ENCODE measurements at regions not wholly inside any gene's neighbourhood (a gene's known extent, or its start where the extent isn't known, plus 50 kb on each side); places are given as distances from the start of the nearest gene placed in this dataset.

DNA sequence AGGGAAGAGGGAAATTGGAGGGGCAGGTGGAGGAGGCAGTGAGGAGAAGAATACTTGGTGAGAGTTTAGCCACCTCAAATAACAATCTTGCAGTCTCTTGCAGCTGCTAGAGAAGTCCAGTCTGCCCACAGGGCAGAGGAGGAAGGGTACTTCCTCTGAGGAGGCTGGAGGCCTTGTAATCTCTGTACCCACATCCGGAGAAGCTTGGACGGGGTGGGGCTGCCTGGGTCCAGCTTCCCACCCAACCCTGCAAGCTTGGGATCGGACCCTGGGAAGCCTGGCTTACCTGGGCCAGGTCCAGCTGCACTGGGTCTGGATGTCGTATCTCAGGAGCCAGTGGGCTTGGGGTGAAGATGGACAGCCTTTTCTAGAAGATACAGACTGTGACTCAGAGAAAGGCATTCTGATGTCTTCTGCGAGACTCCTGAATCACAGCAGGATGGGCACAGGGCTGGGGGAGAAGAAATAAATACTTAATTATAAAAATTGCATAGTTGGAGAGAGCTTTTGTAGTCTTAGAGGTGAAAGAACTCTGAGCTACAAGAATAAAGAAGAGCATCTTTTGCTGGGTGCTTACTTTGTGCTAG, 111.8 kb upstream of the JUN start:
- ATAC-seq, result peak; percentile 71
- no peaks in the 10 kb centered on the region for H3K27me3 ChIP-seq
- H3K27ac ChIP-seq, result peak overlapping the region; percentile 73
- intact Hi-C loops (cut with DNase I), result no loop called here
- peaks cover 77% of the 10 kb centered on the region for H3K4me1 ChIP-seq
- H3K36me3 ChIP-seq, result no peaks in the 10 kb centered on the region
- TF ChIP-seq, protein P1, sequence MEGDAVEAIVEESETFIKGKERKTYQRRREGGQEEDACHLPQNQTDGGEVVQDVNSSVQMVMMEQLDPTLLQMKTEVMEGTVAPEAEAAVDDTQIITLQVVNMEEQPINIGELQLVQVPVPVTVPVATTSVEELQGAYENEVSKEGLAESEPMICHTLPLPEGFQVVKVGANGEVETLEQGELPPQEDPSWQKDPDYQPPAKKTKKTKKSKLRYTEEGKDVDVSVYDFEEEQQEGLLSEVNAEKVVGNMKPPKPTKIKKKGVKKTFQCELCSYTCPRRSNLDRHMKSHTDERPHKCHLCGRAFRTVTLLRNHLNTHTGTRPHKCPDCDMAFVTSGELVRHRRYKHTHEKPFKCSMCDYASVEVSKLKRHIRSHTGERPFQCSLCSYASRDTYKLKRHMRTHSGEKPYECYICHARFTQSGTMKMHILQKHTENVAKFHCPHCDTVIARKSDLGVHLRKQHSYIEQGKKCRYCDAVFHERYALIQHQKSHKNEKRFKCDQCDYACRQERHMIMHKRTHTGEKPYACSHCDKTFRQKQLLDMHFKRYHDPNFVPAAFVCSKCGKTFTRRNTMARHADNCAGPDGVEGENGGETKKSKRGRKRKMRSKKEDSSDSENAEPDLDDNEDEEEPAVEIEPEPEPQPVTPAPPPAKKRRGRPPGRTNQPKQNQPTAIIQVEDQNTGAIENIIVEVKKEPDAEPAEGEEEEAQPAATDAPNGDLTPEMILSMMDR (IDR thresholded peaks at IDR 0.05), result no peak
- no peak for DNase-seq
- no peaks in the 10 kb centered on the region for H3K9me3 ChIP-seq
- no peak overlapping the region for H3K4me3 ChIP-seq

DNA sequence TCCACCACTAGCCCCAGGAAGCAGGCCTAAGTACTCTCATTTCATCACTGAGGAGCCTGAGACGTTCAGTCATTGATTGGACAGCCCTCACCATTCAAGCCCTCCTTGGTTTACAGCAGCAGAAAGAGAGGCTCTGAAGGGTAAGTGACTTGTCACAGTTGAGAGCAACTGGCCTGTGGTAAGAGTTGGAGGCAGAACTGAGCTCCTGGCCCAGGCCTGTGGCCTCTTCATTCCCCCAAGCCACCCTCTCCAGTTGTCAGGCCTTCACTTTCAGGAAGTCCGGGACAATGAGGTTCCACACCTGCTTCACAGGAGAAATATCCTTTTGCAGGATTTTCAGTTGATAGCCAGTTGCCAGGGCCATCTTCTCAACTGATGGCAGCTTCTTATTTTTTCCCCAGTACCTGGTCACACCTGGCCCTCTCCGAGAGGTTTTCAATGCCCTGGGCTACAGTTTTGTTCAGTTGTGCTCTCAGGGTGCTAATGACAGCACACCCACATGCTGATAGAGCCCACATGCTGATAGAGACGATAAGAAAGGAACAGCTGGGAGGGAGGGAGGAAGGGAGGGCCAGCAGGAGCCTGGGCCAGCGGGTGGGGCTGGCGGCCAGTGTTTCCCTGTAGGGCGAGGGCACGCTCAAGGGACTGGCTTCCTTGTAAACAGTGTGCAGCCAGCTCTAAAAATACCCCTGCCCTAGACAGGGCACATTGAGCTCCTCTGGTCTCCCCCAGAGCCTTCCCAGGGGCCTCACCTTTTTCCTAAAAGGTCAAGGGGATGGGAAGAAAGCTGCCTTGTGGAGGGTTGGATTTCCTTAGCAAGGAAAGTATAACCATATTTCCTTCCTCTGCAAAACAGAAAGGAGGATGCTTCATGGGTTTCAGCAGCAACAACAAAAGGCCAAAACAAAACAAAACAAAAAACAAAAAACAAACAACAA, 112.7 kb upstream of the JUN start:
- ATAC-seq (peak; percentile 85), DNase-seq (peak; percentile 79)
- Histone ChIP-seq H3K36me3 (no peaks in the 10 kb centered on the region), H3K4me3 (no peak overlapping the region), H3K9me3 (no peaks in the 10 kb centered on the region), H3K4me1 (peaks cover 85% of the 10 kb centered on the region), H3K27me3 (no peaks in the 10 kb centered on the region), H3K27ac (peak overlapping the region; percentile 73)
- intact Hi-C loops (cut with DNase I), result no loop called here
- TF ChIP-seq, protein P1 (IDR thresholded peaks at IDR 0.05), result no peak

- H3K27me3 ChIP-seq, result no peaks in the 10 kb centered on the region
- no peak overlapping the region for H3K4me3 ChIP-seq
- intact Hi-C loops (cut with DNase I), result no loop called here
- peak overlapping the region; percentile 49 for H3K27ac ChIP-seq
- H3K36me3 ChIP-seq, result no peaks in the 10 kb centered on the region
- DNase-seq (peak; percentile 69), ATAC-seq (no peak)
- peaks cover 74% of the 10 kb centered on the region for H3K4me1 ChIP-seq
- H3K9me3 ChIP-seq, result no peaks in the 10 kb centered on the region
- TF ChIP-seq, protein P1 (IDR thresholded peaks at IDR 0.05), result no peak
Observed at GRCh38 chr1:58898739-58899586, 115.1 kb upstream of the JUN start.

DNA sequence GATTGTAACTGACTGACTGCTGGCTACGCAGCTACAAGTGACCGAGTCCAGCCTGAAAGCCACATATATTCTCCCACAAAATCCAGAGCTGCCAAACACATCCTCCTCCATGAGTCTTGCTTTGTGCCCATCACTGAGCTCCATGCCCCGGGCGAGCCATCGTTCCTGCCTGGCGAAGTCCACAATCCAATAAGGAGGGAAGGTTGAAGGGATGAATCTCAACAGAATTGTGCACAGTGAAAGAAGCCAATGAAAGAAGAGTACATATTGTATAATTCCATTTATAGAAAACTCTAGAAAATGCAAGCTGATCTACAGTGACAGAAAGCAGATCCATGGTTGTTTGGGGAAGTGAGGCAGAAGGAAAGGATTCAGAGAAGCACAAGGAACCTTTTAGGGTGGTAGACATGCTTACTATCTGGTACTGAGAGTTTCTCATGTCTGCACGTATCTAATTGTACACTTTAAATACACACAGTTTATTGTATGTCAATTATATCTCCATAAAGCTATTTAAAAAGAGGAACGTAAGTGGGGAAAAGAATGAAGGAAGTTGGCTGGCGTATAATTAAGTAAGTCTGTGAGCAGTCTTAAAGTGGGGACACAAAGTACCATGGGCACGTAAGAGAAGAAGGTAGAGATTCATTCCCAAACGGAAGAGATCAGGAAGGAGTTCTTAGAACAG, 115.9 kb upstream of the JUN start:
- Histone ChIP-seq H3K4me1 (peaks cover 75% of the 10 kb centered on the region), H3K27ac (peak overlapping the region; percentile 49), H3K27me3 (no peaks in the 10 kb centered on the region), H3K4me3 (no peak overlapping the region), H3K9me3 (no peaks in the 10 kb centered on the region), H3K36me3 (no peaks in the 10 kb centered on the region)
- no peak for DNase-seq
- intact Hi-C loops (cut with DNase I), result no loop called here
- TF ChIP-seq, protein P1 (IDR thresholded peaks at IDR 0.05), result no peak
- ATAC-seq, result no peak

- intact Hi-C loops (cut with DNase I), result no loop called here
- no peak for ATAC-seq
- H3K4me3 ChIP-seq, result no peak overlapping the region
Observed at GRCh38 chr1:58900396-58900795, 116.5 kb upstream of the JUN start.

More at GRCh38 chr1:58900396-58900795, 116.5 kb upstream of the JUN start:
- H3K4me1 ChIP-seq, result peaks cover 69% of the 10 kb centered on the region
- TF ChIP-seq, protein P1 (IDR thresholded peaks at IDR 0.05), result no peak
- H3K36me3 ChIP-seq, result no peaks in the 10 kb centered on the region
- peak overlapping the region; percentile 49 for H3K27ac ChIP-seq
- H3K9me3 ChIP-seq, result no peaks in the 10 kb centered on the region
- DNase-seq, result no peak
- H3K27me3 ChIP-seq, result no peaks in the 10 kb centered on the region
